ENCODE measurements at regions not wholly inside any gene's neighbourhood (a gene's known extent, or its start where the extent isn't known, plus 50 kb on each side); places are given as distances from the start of the nearest gene placed in this dataset.

GRCh38 chr9:109682227-109682626 lies 97.8 kb upstream of the PALM2AKAP2 start:
- Histone ChIP-seq H3K9me3 (replicated peaks; ENCODE audit: control insufficient read depth, insufficient read depth, low read length) (no peaks in the 10 kb centered on the region), H3K4me3 (replicated peaks in 1 of 3; ENCODE audit: insufficient read depth in 1 of 3, low read depth in 1 of 3, low read length in 3 of 3) (no peak overlapping the region), H2AFZ (ENCODE audit: low read depth, low read length) (no peak overlapping the region), H3K9me1 (replicated peaks; ENCODE audit: control insufficient read depth, extremely low read depth, insufficient read depth, low read length) (no peaks in the 10 kb centered on the region), H3K4me1 (ENCODE audit: control insufficient read depth, extremely low read depth, insufficient read depth, low read length) (no peaks in the 10 kb centered on the region), H3K4me2 (ENCODE audit: insufficient read depth, low read length) (no peak overlapping the region), H3K27ac (ENCODE audit: insufficient read depth, low read depth, low read length) (no peak overlapping the region), H3K9ac (replicated peaks; ENCODE audit: extremely low read depth, insufficient read depth, low read length) (no peak overlapping the region), H4K20me1 (replicated peaks; ENCODE audit: control insufficient read depth, extremely low read depth, insufficient read depth, low read length) (no peaks in the 10 kb centered on the region), H3K27me3 (ENCODE audit: control insufficient read depth in 2 of 2, insufficient read depth in 2 of 2, low read length in 2 of 2) (no peaks in the 10 kb centered on the region), H3K36me3 (ENCODE audit: control insufficient read depth in 2 of 2, extremely low read depth in 1 of 2, insufficient read depth in 2 of 2, low read length in 2 of 2) (no peaks in the 10 kb centered on the region), H3K79me2 (ENCODE audit: control insufficient read depth, insufficient read depth, low read length) (no peaks in the 10 kb centered on the region)
- intact Hi-C loops (cut with micrococcal nuclease), result no loop called here
- BruUV-seq (replicated peaks), result no TSS peak
- FAIRE-seq (no peak), DNase-seq (ENCODE audit: low read depth, low spot score) (no peak)
- TF ChIP-seq POLR2A (IDR thresholded peaks at IDR 0.05; ENCODE audit: low read depth, low read length) (no peak), MAX (IDR thresholded peaks at IDR 0.05; ENCODE audit: insufficient read depth, insufficient read length) (no peak), GATA2 (IDR thresholded peaks at IDR 0.05; ENCODE audit: insufficient read depth, insufficient read length, low read depth, low read length) (no peak), POLR2AphosphoS5 (IDR thresholded peaks at IDR 0.05; ENCODE audit: insufficient read depth, low read depth, low read length) (no peak), FOS (IDR thresholded peaks at IDR 0.05; ENCODE audit: borderline replicate concordance, insufficient read depth, low read length) (no peak), JUN (IDR thresholded peaks at IDR 0.05; ENCODE audit: borderline replicate concordance, insufficient read depth, insufficient read length, low read depth) (no peak), EZH2 (IDR thresholded peaks at IDR 0.05; ENCODE audit: borderline replicate concordance, low read depth, low read length, severe bottlenecking) (no peak), MYC (IDR thresholded peaks at IDR 0.05; ENCODE audit: low read depth, low read length) (no peak), CTCF (IDR thresholded peaks at IDR 0.05; ENCODE audit: extremely low read depth in 1 of 2, insufficient read depth in 1 of 2, low read depth in 1 of 2, low read length in 2 of 2) (no peak)
- ChIA-PET CTCF (no interaction called here), POLR2A (no interaction called here)
- dilution Hi-C loops (cut with MboI; ENCODE audit: extremely low pct_ligation_motif_present, low sequenced_read_pairs), result no loop called here

Data from endothelial cell of umbilical vein (primary cell).